ENCODE measurements at regions not wholly inside any gene's neighbourhood (a gene's known extent, or its start where the extent isn't known, plus 50 kb on each side); places are given as distances from the start of the nearest gene placed in this dataset.

DNA sequence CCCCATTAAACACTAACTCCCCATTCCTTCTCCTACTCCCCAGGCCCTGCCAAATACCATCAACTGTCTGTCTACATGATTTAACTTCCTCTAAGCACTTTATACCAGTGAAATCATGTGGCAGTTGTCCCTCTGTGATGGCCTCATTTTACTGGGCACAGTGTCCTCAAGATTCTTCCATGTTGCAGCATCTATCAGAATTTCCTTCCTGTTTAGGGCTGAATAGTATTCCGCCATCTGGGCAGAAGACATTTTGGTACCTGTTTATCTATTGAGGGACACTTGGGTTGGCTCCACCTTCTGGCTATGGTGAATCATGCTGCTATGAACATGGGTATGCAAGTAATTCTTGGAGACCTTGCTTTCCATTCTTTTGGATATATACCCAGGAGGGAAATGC is 59.4 kb upstream of the IRX4 start:
- Histone ChIP-seq H3K4me3 (ENCODE audit: low read length) (no peak overlapping the region), H3K27ac (ENCODE audit: low read depth, low read length) (no peak overlapping the region), H3F3A (ENCODE audit: control insufficient read depth, insufficient read depth) (no peaks in the 10 kb centered on the region), H3K4me2 (ENCODE audit: low read length) (no peak overlapping the region), H4K20me1 (ENCODE audit: control insufficient read depth, insufficient read depth, low read depth, low read length) (no peaks in the 10 kb centered on the region), H3K27me3 (ENCODE audit: control insufficient read depth, low read length) (no peaks in the 10 kb centered on the region), H3K9me2 (replicated peaks; ENCODE audit: control insufficient read depth, low read length) (no peaks in the 10 kb centered on the region), H3K36me3 (ENCODE audit: control insufficient read depth, low read length) (no peaks in the 10 kb centered on the region), H3K4me1 (ENCODE audit: control insufficient read depth, low read length) (no peaks in the 10 kb centered on the region), H3K79me2 (ENCODE audit: control insufficient read depth, low read length) (no peaks in the 10 kb centered on the region), H3K9me3 (ENCODE audit: control insufficient read depth, insufficient read depth, low read length) (no peaks in the 10 kb centered on the region; the same call in 1 of the 2 replicates)
- TF ChIP-seq, protein P1, sequence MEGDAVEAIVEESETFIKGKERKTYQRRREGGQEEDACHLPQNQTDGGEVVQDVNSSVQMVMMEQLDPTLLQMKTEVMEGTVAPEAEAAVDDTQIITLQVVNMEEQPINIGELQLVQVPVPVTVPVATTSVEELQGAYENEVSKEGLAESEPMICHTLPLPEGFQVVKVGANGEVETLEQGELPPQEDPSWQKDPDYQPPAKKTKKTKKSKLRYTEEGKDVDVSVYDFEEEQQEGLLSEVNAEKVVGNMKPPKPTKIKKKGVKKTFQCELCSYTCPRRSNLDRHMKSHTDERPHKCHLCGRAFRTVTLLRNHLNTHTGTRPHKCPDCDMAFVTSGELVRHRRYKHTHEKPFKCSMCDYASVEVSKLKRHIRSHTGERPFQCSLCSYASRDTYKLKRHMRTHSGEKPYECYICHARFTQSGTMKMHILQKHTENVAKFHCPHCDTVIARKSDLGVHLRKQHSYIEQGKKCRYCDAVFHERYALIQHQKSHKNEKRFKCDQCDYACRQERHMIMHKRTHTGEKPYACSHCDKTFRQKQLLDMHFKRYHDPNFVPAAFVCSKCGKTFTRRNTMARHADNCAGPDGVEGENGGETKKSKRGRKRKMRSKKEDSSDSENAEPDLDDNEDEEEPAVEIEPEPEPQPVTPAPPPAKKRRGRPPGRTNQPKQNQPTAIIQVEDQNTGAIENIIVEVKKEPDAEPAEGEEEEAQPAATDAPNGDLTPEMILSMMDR (IDR thresholded peaks at IDR 0.05; ENCODE audit: low read depth, low read length, poor library complexity, severe bottlenecking): peak; percentile 32
- TF ChIP-seq EZH2phosphoT487 (IDR thresholded peaks at IDR 0.05; ENCODE audit: borderline replicate concordance, low read length): no peak

DNA sequence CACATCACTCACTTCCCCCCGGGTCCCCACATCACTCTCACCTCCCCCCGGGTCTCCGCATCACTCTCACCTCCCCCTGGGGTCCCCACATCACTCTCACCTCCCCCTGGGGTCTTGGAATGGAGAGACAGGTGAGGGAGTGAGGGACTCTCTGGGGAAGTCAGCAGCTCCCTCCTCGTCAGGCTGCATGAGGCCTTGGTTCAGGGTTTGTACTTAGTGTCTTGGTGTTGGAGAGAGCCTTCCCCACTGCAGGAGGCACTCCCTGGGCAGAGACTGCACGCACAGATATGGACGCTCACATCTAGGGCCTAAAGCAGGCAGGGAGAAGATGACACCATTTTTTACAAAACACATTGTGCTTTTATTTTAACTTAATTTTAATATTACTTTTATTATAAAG is 56.5 kb upstream of the IRX4 start:
- no peaks in the 10 kb centered on the region; the same call in 1 of the 2 replicates for H3K9me3 ChIP-seq (ENCODE audit: control insufficient read depth, insufficient read depth, low read length)
- no peaks in the 10 kb centered on the region for H3F3A ChIP-seq (ENCODE audit: control insufficient read depth, insufficient read depth)
- H3K27me3 ChIP-seq (ENCODE audit: control insufficient read depth, low read length): no peaks in the 10 kb centered on the region
- no peak overlapping the region for H3K27ac ChIP-seq (ENCODE audit: low read depth, low read length)
- no peaks in the 10 kb centered on the region for H3K79me2 ChIP-seq (ENCODE audit: control insufficient read depth, low read length)
- H3K4me2 ChIP-seq (ENCODE audit: low read length): no peak overlapping the region
- no peak overlapping the region for H3K4me3 ChIP-seq (ENCODE audit: low read length)
- H3K36me3 ChIP-seq (ENCODE audit: control insufficient read depth, low read length): no peaks in the 10 kb centered on the region
- no peaks in the 10 kb centered on the region for H3K9me2 ChIP-seq (replicated peaks; ENCODE audit: control insufficient read depth, low read length)
- no peaks in the 10 kb centered on the region for H4K20me1 ChIP-seq (ENCODE audit: control insufficient read depth, insufficient read depth, low read depth, low read length)
- no peaks in the 10 kb centered on the region for H3K4me1 ChIP-seq (ENCODE audit: control insufficient read depth, low read length)
- TF ChIP-seq EZH2phosphoT487 (IDR thresholded peaks at IDR 0.05; ENCODE audit: borderline replicate concordance, low read length): no peak
- TF ChIP-seq, protein P1 (IDR thresholded peaks at IDR 0.05; ENCODE audit: low read depth, low read length, poor library complexity, severe bottlenecking): no peak

DNA sequence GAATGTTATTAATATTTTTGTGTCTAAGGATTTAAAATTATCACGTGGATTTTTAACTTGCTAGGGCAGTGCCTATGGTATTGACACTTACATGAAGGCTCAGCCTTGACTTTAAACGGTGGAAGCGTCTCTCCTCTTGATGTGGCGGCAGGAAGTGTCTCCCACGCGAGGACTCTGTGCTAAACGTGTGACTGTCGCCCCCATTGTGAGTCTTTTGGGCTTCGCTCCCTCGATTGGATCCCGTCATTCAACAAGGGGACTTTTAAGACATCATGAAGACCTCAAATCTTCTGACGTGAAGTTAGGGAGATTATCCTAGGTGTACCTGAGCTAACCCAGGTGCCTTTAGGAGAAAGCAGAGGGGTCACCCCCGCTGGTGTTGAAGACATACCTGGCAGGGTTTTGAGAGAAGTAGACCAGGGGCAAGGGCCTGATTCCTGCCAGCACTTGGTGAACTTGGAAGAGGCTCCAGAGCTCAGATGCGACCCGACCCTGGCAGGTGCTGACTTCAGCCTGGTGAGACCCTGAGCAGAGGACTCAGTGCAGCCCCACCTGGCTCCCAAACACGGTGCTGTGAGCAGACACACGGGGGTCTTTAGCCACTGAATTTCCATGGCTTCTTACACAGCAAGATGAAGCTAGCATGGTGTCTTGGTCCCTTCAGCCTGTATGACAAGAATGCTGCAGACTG is 55.7 kb upstream of the IRX4 start:
- Histone ChIP-seq H3K36me3 (ENCODE audit: control insufficient read depth, low read length) (no peaks in the 10 kb centered on the region), H3K4me2 (ENCODE audit: low read length) (no peak overlapping the region), H3K27me3 (ENCODE audit: control insufficient read depth, low read length) (no peaks in the 10 kb centered on the region), H3K4me3 (ENCODE audit: low read length) (no peak overlapping the region), H3K9me3 (ENCODE audit: control insufficient read depth, insufficient read depth, low read length) (no peaks in the 10 kb centered on the region; the same call in 1 of the 2 replicates), H3K27ac (ENCODE audit: low read depth, low read length) (no peak overlapping the region), H3F3A (ENCODE audit: control insufficient read depth, insufficient read depth) (no peaks in the 10 kb centered on the region), H3K4me1 (ENCODE audit: control insufficient read depth, low read length) (no peaks in the 10 kb centered on the region), H3K79me2 (ENCODE audit: control insufficient read depth, low read length) (no peaks in the 10 kb centered on the region), H4K20me1 (ENCODE audit: control insufficient read depth, insufficient read depth, low read depth, low read length) (no peaks in the 10 kb centered on the region), H3K9me2 (replicated peaks; ENCODE audit: control insufficient read depth, low read length) (no peaks in the 10 kb centered on the region)
- TF ChIP-seq, protein P1 (IDR thresholded peaks at IDR 0.05; ENCODE audit: low read depth, low read length, poor library complexity, severe bottlenecking): no peak
- no peak for TF ChIP-seq EZH2phosphoT487 (IDR thresholded peaks at IDR 0.05; ENCODE audit: borderline replicate concordance, low read length)

Data from DOHH2 (cell line).